Smooth muscle cell (in vitro differentiated cells): ENCODE measurements at regions not wholly inside any gene's neighbourhood (a gene's known extent, or its start where the extent isn't known, plus 50 kb on each side); places are given as distances from the start of the nearest gene placed in this dataset.

ENCODE experiments used
- DNase-seq: peaks from one replicate; lab custom pipeline; 2025; ENCODE audit not compliant: unreplicated experiment; lab: John Stamatoyannopoulos, UW
- H2AFZ ChIP-seq: fragments of 200-600 bp; sonication (generic); 2 replicates; pipeline ENCODE4 v1.6.0; 2016; ENCODE audit warnings: antibody characterized with exemption, low read depth, mild to moderate bottlenecking
- H3F3A ChIP-seq: fragments of 200-600 bp; sonication (generic); 2 replicates; pipeline ENCODE4 v1.6.0; 2017; ENCODE audit warnings: antibody characterized with exemption, low read depth
- H3K27ac ChIP-seq: fragments of 200-600 bp; sonication (generic); 2 replicates; pipeline ENCODE4 v1.5.1; 2016; ENCODE audit warnings: low read depth, mild to moderate bottlenecking
- H3K27me3 ChIP-seq: fragments of 200-600 bp; sonication (generic); 2 replicates; pipeline ENCODE4 v1.6.1; 2016; ENCODE audit warnings: low read depth, mild to moderate bottlenecking
- H3K36me3 ChIP-seq: fragments of 200-600 bp; sonication (generic); 2 replicates; pipeline ENCODE4 v1.5.1; 2016; ENCODE audit warnings: low read depth
- H3K4me1 ChIP-seq: fragments of 200-600 bp; sonication (generic); 2 replicates; pipeline ENCODE4 v1.5.1; 2016; ENCODE audit warnings: low read depth
- H3K4me2 ChIP-seq: fragments of 200-600 bp; sonication (generic); 2 replicates; pipeline ENCODE4 v1.6.0; 2016; ENCODE audit warnings: mild to moderate bottlenecking
- H3K4me3 ChIP-seq: fragments of 200-600 bp; sonication (generic); 2 replicates; pipeline ENCODE4 v1.5.1; 2016; ENCODE audit warnings: mild to moderate bottlenecking
- H3K79me2 ChIP-seq: fragments of 200-600 bp; sonication (generic); 2 replicates; pipeline ENCODE4 v1.6.0; 2016; ENCODE audit warnings: low read depth, mild to moderate bottlenecking
- H3K9ac ChIP-seq: fragments of 200-600 bp; sonication (generic); 2 replicates; pipeline ENCODE4 v1.6.0; 2016; ENCODE audit warnings: low read depth
- H3K9me3 ChIP-seq: fragments of 200-600 bp; sonication (generic); replicated peaks from 2 replicates; pipeline ENCODE4 v1.5.1; 2016; ENCODE audit warnings: low read depth
- H4K20me1 ChIP-seq: fragments of 200-600 bp; sonication (generic); 2 replicates; pipeline ENCODE4 v1.6.0; 2016; ENCODE audit warnings: low read depth
- CTCF ChIP-seq: fragments of 200-600 bp; sonication (generic); IDR thresholded peaks from 2 replicates; pipeline ENCODE4 v1.5.1; 2017; ENCODE audit warnings: borderline replicate concordance, mild to moderate bottlenecking, antibody characterized with exemption; ENCODE audit not compliant: insufficient read depth, poor library complexity, severe bottlenecking
- WGBS: methylation state at CpG from one replicate; pipeline ENCODE4 v1.1.7; 2016; ENCODE audit warnings: low lambda C conversion rate; 5-methylcytosine and 5-hydroxymethylcytosine counted together

- no peak overlapping the region for H3K9ac ChIP-seq
Measured at GRCh38 chr20:50376179-50376887, 133.8 kb upstream of the PTPN1 start.

GRCh38 chr20:50376888-50377459 lies 133.2 kb upstream of the PTPN1 start:
- no peak overlapping the region for H3K27ac ChIP-seq
- H3K4me2 ChIP-seq, result no peak overlapping the region
- DNase-seq, result no peak
- no peak overlapping the region for H3K4me3 ChIP-seq
- H2AFZ ChIP-seq, result no peak overlapping the region
- H4K20me1 ChIP-seq, result no peaks in the 10 kb centered on the region
- no peaks in the 10 kb centered on the region for H3K4me1 ChIP-seq
- TF ChIP-seq CTCF, result no peak
- no peaks in the 10 kb centered on the region for H3K79me2 ChIP-seq
- WGBS, result 94% methylated on average over 17 of the region's 17 CpGs
- H3K9me3 ChIP-seq, result no peaks in the 10 kb centered on the region
- H3F3A ChIP-seq, result no peaks in the 10 kb centered on the region
- no peaks in the 10 kb centered on the region for H3K27me3 ChIP-seq
- H3K36me3 ChIP-seq, result no peaks in the 10 kb centered on the region
- no peak overlapping the region for H3K9ac ChIP-seq

More at GRCh38 chr20:50376179-50376887, 133.8 kb upstream of the PTPN1 start:
- Histone ChIP-seq H3K27ac (no peak overlapping the region), H3K27me3 (no peaks in the 10 kb centered on the region), H3F3A (no peaks in the 10 kb centered on the region), H4K20me1 (no peaks in the 10 kb centered on the region), H3K79me2 (no peaks in the 10 kb centered on the region), H3K9me3 (no peaks in the 10 kb centered on the region), H3K36me3 (no peaks in the 10 kb centered on the region), H3K4me2 (no peak overlapping the region), H3K4me3 (no peak overlapping the region), H3K4me1 (no peaks in the 10 kb centered on the region), H2AFZ (no peak overlapping the region)
- 88% methylated on average over 14 of the region's 14 CpGs for WGBS
- DNase-seq, result no peak
- no peak for TF ChIP-seq CTCF

- H3K27me3 ChIP-seq, result no peaks in the 10 kb centered on the region
- peak overlapping the region; percentile 51 for H3K4me2 ChIP-seq
- 87% methylated on average over 14 of the region's 14 CpGs for WGBS
- H3F3A ChIP-seq, result no peaks in the 10 kb centered on the region
- no peaks in the 10 kb centered on the region for H3K79me2 ChIP-seq
- no peak overlapping the region for H2AFZ ChIP-seq
- no peaks in the 10 kb centered on the region for H3K9me3 ChIP-seq
- H3K9ac ChIP-seq, result no peak overlapping the region
- no peak for TF ChIP-seq CTCF
- H3K27ac ChIP-seq, result peak overlapping the region; percentile 48
- no peaks in the 10 kb centered on the region for H3K36me3 ChIP-seq
- no peaks in the 10 kb centered on the region for H3K4me1 ChIP-seq
- H4K20me1 ChIP-seq, result no peaks in the 10 kb centered on the region
- no peak overlapping the region for H3K4me3 ChIP-seq
- DNase-seq, result no peak
Measured at GRCh38 chr20:50378170-50379000, 131.8 kb upstream of the PTPN1 start.
